Right lobe of liver (tissue), 4 donors: ENCODE measurements at regions not wholly inside any gene's neighbourhood (a gene's known extent, or its start where the extent isn't known, plus 50 kb on each side); places are given as distances from the start of the nearest gene placed in this dataset.

Experiments
- POLR2A ChIP-seq: fragments of 450-650 bp; IDR thresholded peaks from one replicate; pipeline ENCODE4 v1.6.1; 2017; ENCODE audit warnings: antibody characterized with exemption, mild to moderate bottlenecking
- TF ChIP-seq, protein P1 (sequence below), 4 donors: fragments of 200-600 bp in 3 of 4; fragments of 450-650 bp in 1 of 4; IDR thresholded peaks; one replicate each; pipeline versions ENCODE4 v1.5.1 to v1.8.0; 2016 to 2022; ENCODE audit warnings: antibody characterized with exemption in 4 of 4, mild to moderate bottlenecking in 2 of 4
- donor health status: DM: no; HTN: no; CAD: no.
- donor health status: DM: no; HTN: no; CAD: no.
- donor health status: DM: no; HTN: yes; CAD: no.

- TF ChIP-seq, protein P1, sequence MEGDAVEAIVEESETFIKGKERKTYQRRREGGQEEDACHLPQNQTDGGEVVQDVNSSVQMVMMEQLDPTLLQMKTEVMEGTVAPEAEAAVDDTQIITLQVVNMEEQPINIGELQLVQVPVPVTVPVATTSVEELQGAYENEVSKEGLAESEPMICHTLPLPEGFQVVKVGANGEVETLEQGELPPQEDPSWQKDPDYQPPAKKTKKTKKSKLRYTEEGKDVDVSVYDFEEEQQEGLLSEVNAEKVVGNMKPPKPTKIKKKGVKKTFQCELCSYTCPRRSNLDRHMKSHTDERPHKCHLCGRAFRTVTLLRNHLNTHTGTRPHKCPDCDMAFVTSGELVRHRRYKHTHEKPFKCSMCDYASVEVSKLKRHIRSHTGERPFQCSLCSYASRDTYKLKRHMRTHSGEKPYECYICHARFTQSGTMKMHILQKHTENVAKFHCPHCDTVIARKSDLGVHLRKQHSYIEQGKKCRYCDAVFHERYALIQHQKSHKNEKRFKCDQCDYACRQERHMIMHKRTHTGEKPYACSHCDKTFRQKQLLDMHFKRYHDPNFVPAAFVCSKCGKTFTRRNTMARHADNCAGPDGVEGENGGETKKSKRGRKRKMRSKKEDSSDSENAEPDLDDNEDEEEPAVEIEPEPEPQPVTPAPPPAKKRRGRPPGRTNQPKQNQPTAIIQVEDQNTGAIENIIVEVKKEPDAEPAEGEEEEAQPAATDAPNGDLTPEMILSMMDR (IDR thresholded peaks at IDR 0.05), result no peak
- no peak for TF ChIP-seq POLR2A
Observed at GRCh38 chr1:88488237-88488636, 195.8 kb upstream of the PKN2 start.
